ENCODE measurements at regions not wholly inside any gene's neighbourhood (a gene's known extent, or its start where the extent isn't known, plus 50 kb on each side); places are given as distances from the start of the nearest gene placed in this dataset.

- Mint-ChIP-seq H3K27me3 (peaks cover 20% of the 10 kb centered on the region), H3K4me1 (no peaks in the 10 kb centered on the region), H3K4me3 (no peak overlapping the region), H3K36me3 (ENCODE audit: low read depth) (no peaks in the 10 kb centered on the region), H3K27ac (no peak overlapping the region), H3K9me3 (peaks cover 7% of the 10 kb centered on the region)
- TF ChIP-seq, protein P1, sequence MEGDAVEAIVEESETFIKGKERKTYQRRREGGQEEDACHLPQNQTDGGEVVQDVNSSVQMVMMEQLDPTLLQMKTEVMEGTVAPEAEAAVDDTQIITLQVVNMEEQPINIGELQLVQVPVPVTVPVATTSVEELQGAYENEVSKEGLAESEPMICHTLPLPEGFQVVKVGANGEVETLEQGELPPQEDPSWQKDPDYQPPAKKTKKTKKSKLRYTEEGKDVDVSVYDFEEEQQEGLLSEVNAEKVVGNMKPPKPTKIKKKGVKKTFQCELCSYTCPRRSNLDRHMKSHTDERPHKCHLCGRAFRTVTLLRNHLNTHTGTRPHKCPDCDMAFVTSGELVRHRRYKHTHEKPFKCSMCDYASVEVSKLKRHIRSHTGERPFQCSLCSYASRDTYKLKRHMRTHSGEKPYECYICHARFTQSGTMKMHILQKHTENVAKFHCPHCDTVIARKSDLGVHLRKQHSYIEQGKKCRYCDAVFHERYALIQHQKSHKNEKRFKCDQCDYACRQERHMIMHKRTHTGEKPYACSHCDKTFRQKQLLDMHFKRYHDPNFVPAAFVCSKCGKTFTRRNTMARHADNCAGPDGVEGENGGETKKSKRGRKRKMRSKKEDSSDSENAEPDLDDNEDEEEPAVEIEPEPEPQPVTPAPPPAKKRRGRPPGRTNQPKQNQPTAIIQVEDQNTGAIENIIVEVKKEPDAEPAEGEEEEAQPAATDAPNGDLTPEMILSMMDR (IDR thresholded peaks at IDR 0.05) = no peak
- ChIA-PET POLR2A (interaction anchor here (0.6 kb wide), 1 partner anchor 33 kb away, joined by 4 read pairs; no protein-coding TSS in a partner anchor), CTCF (interaction anchor here (0.7 kb wide), 1 partner anchor 459 kb away, joined by 3 read pairs; no protein-coding TSS in a partner anchor)
- intact Hi-C loops (cut with micrococcal nuclease) = no loop called here
- no peak for DNase-seq
- ATAC-seq (ENCODE audit: low read depth) = no peak
Measured at GRCh38 chr4:53682196-53682595, 90.9 kb upstream of the LNX1 start.

- ChIA-PET CTCF (no interaction called here), POLR2A (no interaction called here)
- ATAC-seq (ENCODE audit: low read depth) = no peak
- Mint-ChIP-seq H3K27me3 (peaks cover 26% of the 10 kb centered on the region), H3K9me3 (peaks cover 7% of the 10 kb centered on the region), H3K27ac (no peak overlapping the region), H3K4me3 (no peak overlapping the region), H3K4me1 (no peaks in the 10 kb centered on the region), H3K36me3 (ENCODE audit: low read depth) (no peaks in the 10 kb centered on the region)
- DNase-seq = no peak
- intact Hi-C loops (cut with micrococcal nuclease) = no loop called here
- TF ChIP-seq, protein P1 (IDR thresholded peaks at IDR 0.05) = no peak
Measured at GRCh38 chr4:53680598-53680997, 89.3 kb upstream of the LNX1 start.

DNA sequence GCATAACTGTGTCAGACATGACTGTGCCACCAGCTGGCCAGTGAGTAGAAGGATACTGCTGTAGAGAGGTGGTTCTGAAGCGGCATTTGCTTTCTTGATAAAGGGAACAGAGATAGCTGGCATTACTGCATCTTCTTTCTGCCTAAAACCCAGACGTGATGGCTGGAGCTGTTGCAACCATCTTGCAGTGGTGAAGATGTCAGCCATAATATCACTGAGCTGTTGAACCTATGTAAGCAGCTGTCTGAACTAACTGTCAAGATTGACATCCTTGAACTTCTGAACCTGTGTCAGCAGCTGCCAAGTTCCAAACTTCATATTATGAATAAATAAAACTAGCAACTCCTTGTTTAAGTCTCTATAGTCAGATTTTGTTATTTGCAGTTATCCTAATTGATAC is 88.9 kb upstream of the LNX1 start:
- intact Hi-C loops (cut with micrococcal nuclease) = no loop called here
- peaks cover 26% of the 10 kb centered on the region for H3K27me3 Mint-ChIP-seq

GRCh38 chr4:53676402-53676871 is 85.2 kb upstream of the LNX1 start:
- TF ChIP-seq, protein P1 (IDR thresholded peaks at IDR 0.05) = no peak
- intact Hi-C loops (cut with micrococcal nuclease) = no loop called here
- no peaks in the 10 kb centered on the region for H3K4me1 Mint-ChIP-seq
- no peak overlapping the region for H3K27ac Mint-ChIP-seq
- ChIA-PET POLR2A (no interaction called here), CTCF (no interaction called here)
- H3K9me3 Mint-ChIP-seq = peaks cover 7% of the 10 kb centered on the region
- H3K36me3 Mint-ChIP-seq (ENCODE audit: low read depth) = no peaks in the 10 kb centered on the region
- no peak for DNase-seq
- peaks cover 15% of the 10 kb centered on the region for H3K27me3 Mint-ChIP-seq
- ATAC-seq (ENCODE audit: low read depth) = no peak
- H3K4me3 Mint-ChIP-seq = no peak overlapping the region

More for the DNA sequence above, 88.9 kb upstream of the LNX1 start:
- Mint-ChIP-seq H3K4me3 (no peak overlapping the region), H3K36me3 (ENCODE audit: low read depth) (no peaks in the 10 kb centered on the region), H3K4me1 (no peaks in the 10 kb centered on the region), H3K27ac (no peak overlapping the region), H3K9me3 (peaks cover 7% of the 10 kb centered on the region)
- POLR2A ChIA-PET = no interaction called here
- CTCF ChIA-PET = no interaction called here
- TF ChIP-seq, protein P1 (IDR thresholded peaks at IDR 0.05) = no peak
- DNase-seq (no peak), ATAC-seq (ENCODE audit: low read depth) (no peak)

GRCh38 chr4:53674903-53675302 is 83.6 kb upstream of the LNX1 start:
- intact Hi-C loops (cut with micrococcal nuclease) = no loop called here
- no peak overlapping the region for H3K27ac Mint-ChIP-seq
- ChIA-PET POLR2A (no interaction called here), CTCF (no interaction called here)
- no peak for ATAC-seq (ENCODE audit: low read depth)
- peaks cover 4% of the 10 kb centered on the region for H3K9me3 Mint-ChIP-seq
- no peaks in the 10 kb centered on the region for H3K4me1 Mint-ChIP-seq
- TF ChIP-seq, protein P1 (IDR thresholded peaks at IDR 0.05) = no peak
- no peak for DNase-seq
- no peak overlapping the region for H3K4me3 Mint-ChIP-seq
- H3K36me3 Mint-ChIP-seq (ENCODE audit: low read depth) = no peaks in the 10 kb centered on the region
- H3K27me3 Mint-ChIP-seq = peaks cover 19% of the 10 kb centered on the region
